ENCODE measurements at regions not wholly inside any gene's neighbourhood (a gene's known extent, or its start where the extent isn't known, plus 50 kb on each side); places are given as distances from the start of the nearest gene placed in this dataset.
"Not testable (repeated sequence)": the region's sequence is repeated elsewhere in the genome, so short reads cannot be mapped to it uniquely, and the experiment has no call there.

DNA sequence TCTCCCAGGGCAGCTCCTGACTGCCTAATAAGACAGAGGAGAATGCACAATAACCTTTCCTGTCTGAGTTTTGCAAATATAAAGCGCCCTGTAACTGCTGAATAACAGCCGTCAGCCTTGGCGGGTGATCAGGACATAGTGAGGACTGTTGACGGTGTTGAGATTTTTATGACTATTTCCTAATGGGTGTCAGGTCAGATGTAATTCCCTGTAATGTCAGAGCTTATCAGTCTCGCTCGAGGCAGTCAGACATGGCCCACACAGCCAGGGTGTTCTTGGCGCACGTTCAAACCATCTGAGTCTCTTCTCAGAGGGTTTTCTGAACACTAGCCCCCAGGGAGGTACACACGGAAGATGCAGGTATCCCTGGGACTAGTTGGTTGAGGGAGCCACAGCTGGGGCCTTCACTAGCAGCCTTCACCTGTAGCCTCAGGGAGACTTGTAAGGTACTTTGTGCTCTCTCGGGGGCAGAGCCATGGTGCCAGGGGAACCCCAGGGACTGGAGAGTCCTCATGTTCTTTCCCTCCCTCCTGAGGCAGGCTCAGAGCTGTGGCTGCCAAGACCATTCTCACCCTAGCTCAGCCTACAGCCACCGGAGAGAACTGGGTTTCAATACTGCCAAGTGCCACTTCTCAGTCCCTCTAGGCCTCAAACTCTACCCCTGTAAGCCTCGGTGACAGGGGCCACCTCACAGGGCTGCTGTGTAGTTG lies 213.1 kb downstream of the UQCRFS1 start:
- H3K36me3 ChIP-seq (ENCODE audit: insufficient read depth, low read length): no peaks in the 10 kb centered on the region
- intact Hi-C loops (cut with micrococcal nuclease): no loop called here
- H3K27ac ChIP-seq (ENCODE audit: low read depth, low read length): no peak overlapping the region
- Mint-ChIP-seq H3K36me3 (peaks cover 0 to 3% of the 10 kb centered on the region in 2 donors), H3K27me3 (peaks cover 0 to 6% of the 10 kb centered on the region in 2 donors), H3K27ac (no peak overlapping the region), H3K4me1 (no peaks in the 10 kb centered on the region), H3K4me3 (no peak overlapping the region), H3K9me3 (peaks cover 0 to 39% (median 10%) of the 10 kb centered on the region in 8 donors)
- POLR2A ChIA-PET (ENCODE audit: partially characterized antibody): no interaction called here
- DNase-seq: no peak
- no peaks in the 10 kb centered on the region for H3K9me3 ChIP-seq (ENCODE audit: control insufficient read depth in 1 of 2, low read length in 2 of 2)
- H3K4me1 ChIP-seq (ENCODE audit: insufficient read depth, low read length): no peaks in the 10 kb centered on the region
- CTCF ChIA-PET (ENCODE audit: partially characterized antibody): no interaction called here
- no peak overlapping the region for H3K4me3 ChIP-seq (ENCODE audit: low read length in 2 of 2)
- no peaks in the 10 kb centered on the region for H3K27me3 ChIP-seq (ENCODE audit: insufficient read depth, low read length)

DNA sequence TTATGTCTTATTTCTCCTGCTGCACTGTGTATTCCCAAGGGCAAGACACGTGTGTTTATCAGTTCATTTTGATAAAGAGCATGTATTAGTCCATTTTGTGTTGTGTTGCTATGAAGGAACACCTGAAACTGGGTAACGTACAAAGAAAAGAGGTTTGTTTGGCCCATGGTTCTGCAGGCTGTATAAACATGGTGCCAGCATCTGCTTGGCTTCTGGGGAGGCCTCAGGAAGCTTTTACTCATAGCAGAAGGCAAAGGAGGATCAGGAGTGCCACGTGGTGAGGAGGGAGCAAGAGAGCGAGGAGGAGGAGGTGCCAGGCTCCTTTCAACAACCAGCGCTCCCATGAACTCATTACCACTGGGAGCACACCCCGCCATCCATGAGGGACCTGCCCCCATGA lies 214.0 kb downstream of the UQCRFS1 start:
- no peak overlapping the region for H3K4me3 ChIP-seq (ENCODE audit: low read length in 2 of 2)
- H3K27ac Mint-ChIP-seq: no peak overlapping the region
- H3K9me3 Mint-ChIP-seq: peaks cover 3 to 48% (median 13%) of the 10 kb centered on the region in 8 donors
- H3K27me3 ChIP-seq (ENCODE audit: insufficient read depth, low read length): no peaks in the 10 kb centered on the region
- H3K4me1 ChIP-seq (ENCODE audit: insufficient read depth, low read length): no peaks in the 10 kb centered on the region
- peaks cover 0 to 3% of the 10 kb centered on the region in 2 donors for H3K36me3 Mint-ChIP-seq
- no peaks in the 10 kb centered on the region for H3K4me1 Mint-ChIP-seq
- no peak overlapping the region for H3K27ac ChIP-seq (ENCODE audit: low read depth, low read length)
- DNase-seq: no peak
- POLR2A ChIA-PET (ENCODE audit: partially characterized antibody): no interaction called here
- H3K4me3 Mint-ChIP-seq: no peak overlapping the region
- CTCF ChIA-PET (ENCODE audit: partially characterized antibody): no interaction called here
- no peaks in the 10 kb centered on the region for H3K36me3 ChIP-seq (ENCODE audit: insufficient read depth, low read length)
- H3K27me3 Mint-ChIP-seq: peaks cover 0 to 6% of the 10 kb centered on the region in 2 donors
- intact Hi-C loops (cut with micrococcal nuclease): no loop called here
- H3K9me3 ChIP-seq (ENCODE audit: control insufficient read depth in 1 of 2, low read length in 2 of 2): no peaks in the 10 kb centered on the region

DNA sequence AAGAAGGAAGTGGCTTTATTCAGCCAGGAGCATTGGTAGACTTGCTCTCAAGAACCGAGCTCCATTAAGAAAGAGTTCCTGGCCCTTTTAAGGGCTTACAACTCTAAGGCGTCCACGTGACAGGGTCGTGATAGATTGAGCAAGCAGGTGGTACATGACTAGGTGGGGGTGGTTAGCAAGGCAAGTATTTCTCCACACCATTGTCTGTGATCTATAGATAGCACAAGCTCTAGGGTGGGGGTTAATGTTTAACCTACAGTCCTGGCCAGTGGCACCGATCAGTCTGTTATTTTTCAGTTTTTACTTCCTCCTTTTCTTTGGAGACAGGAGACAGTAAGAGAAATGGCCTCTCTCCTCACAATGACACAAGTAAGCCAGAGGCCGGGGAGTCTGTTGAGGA lies 215.1 kb downstream of the UQCRFS1 start:
- H3K27ac ChIP-seq (ENCODE audit: low read depth, low read length); DNase-seq; H3K27ac Mint-ChIP-seq; H3K27me3 Mint-ChIP-seq; H3K4me3 ChIP-seq (ENCODE audit: low read length in 2 of 2); H3K4me1 ChIP-seq (ENCODE audit: insufficient read depth, low read length); POLR2A ChIA-PET (ENCODE audit: partially characterized antibody); H3K36me3 Mint-ChIP-seq; H3K27me3 ChIP-seq (ENCODE audit: insufficient read depth, low read length); intact Hi-C loops (cut with micrococcal nuclease); H3K9me3 ChIP-seq (ENCODE audit: control insufficient read depth in 1 of 2, low read length in 2 of 2); H3K36me3 ChIP-seq (ENCODE audit: insufficient read depth, low read length); H3K4me1 Mint-ChIP-seq; CTCF ChIA-PET (ENCODE audit: partially characterized antibody): not testable (repeated sequence)
- Mint-ChIP-seq H3K4me3 (peak overlapping the region in 1 of 8 donors; percentile 42), H3K9me3 (peaks cover 3 to 59% (median 19%) of the 10 kb centered on the region in 8 donors)

- H3K4me1 ChIP-seq (ENCODE audit: insufficient read depth, low read length): no peaks in the 10 kb centered on the region
- intact Hi-C loops (cut with micrococcal nuclease): no loop called here
- H3K27ac ChIP-seq (ENCODE audit: low read depth, low read length): no peak overlapping the region
- Mint-ChIP-seq H3K9me3 (peaks cover 0 to 39% (median 16%) of the 10 kb centered on the region in 8 donors), H3K36me3 (peaks cover 0 to 3% of the 10 kb centered on the region in 2 donors), H3K4me3 (no peak overlapping the region), H3K4me1 (no peaks in the 10 kb centered on the region), H3K27ac (no peak overlapping the region), H3K27me3 (peaks cover 0 to 2% of the 10 kb centered on the region in 2 donors)
- POLR2A ChIA-PET (ENCODE audit: partially characterized antibody): no interaction called here
- no peaks in the 10 kb centered on the region for H3K27me3 ChIP-seq (ENCODE audit: insufficient read depth, low read length)
- peaks cover 0 to 5% of the 10 kb centered on the region in 2 donors for H3K9me3 ChIP-seq (ENCODE audit: control insufficient read depth in 1 of 2, low read length in 2 of 2)
- H3K36me3 ChIP-seq (ENCODE audit: insufficient read depth, low read length): no peaks in the 10 kb centered on the region
- CTCF ChIA-PET (ENCODE audit: partially characterized antibody): no interaction called here
- no peak overlapping the region for H3K4me3 ChIP-seq (ENCODE audit: low read length in 2 of 2)
- DNase-seq: no peak
Measured at GRCh38 chr19:28990522-28990921, 222.4 kb downstream of the UQCRFS1 start.

DNA sequence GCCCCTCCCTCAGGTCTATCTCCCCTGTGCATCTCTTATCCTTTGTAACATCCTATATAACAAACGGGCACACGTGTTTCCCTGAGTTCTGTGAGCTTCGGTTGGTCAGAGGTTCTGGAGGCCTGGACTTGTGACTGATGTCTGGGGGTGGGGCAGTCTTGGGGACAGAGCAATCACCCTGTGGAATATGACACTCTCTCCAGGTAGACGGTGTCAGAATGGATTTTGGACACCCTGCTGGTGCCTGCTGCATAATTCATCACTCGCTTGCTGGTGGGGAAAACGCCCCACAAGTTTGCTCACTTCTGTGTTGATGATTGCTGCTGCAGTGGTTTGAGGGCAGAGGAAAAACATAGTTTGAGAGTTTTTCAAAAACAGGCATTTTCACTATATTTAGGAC lies 223.2 kb downstream of the UQCRFS1 start:
- Histone ChIP-seq H3K36me3 (ENCODE audit: insufficient read depth, low read length) (no peaks in the 10 kb centered on the region), H3K4me1 (ENCODE audit: insufficient read depth, low read length) (no peaks in the 10 kb centered on the region), H3K4me3 (ENCODE audit: low read length in 2 of 2) (no peak overlapping the region), H3K27ac (ENCODE audit: low read depth, low read length) (no peak overlapping the region), H3K9me3 (ENCODE audit: control insufficient read depth in 1 of 2, low read length in 2 of 2) (peaks cover 0 to 5% of the 10 kb centered on the region in 2 donors), H3K27me3 (ENCODE audit: insufficient read depth, low read length) (no peaks in the 10 kb centered on the region)
- Mint-ChIP-seq H3K4me3 (no peak overlapping the region), H3K27ac (no peak overlapping the region), H3K36me3 (peaks cover 0 to 3% of the 10 kb centered on the region in 2 donors), H3K4me1 (no peaks in the 10 kb centered on the region), H3K27me3 (peaks cover 0 to 2% of the 10 kb centered on the region in 2 donors), H3K9me3 (peaks cover 0 to 31% (median 16%) of the 10 kb centered on the region in 8 donors)
- intact Hi-C loops (cut with micrococcal nuclease): no loop called here
- ChIA-PET CTCF (ENCODE audit: partially characterized antibody) (no interaction called here), POLR2A (ENCODE audit: partially characterized antibody) (no interaction called here)
- no peak for DNase-seq

DNA sequence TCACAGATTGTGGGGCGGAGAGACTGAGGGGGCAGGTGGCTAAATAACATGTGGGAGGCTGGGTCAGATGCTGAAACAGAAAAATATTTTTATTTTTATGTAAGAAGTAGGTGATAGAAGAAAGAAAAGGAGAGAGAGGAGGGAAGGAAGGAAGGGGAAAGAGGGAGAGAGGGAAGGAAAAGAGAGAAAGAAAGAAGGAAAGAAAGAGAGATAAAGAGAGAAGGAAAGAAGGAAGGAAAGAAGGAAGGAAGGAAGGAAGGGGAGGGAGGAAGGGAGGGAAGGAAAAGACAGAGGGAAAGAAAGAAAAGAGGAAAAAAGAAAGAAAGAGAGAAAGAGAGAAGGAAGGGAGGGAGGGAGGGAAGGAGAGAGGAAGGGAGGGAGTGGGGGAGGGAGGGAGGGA lies 224.9 kb downstream of the UQCRFS1 start:
- no peak overlapping the region for H3K4me3 Mint-ChIP-seq
- no peaks in the 10 kb centered on the region for H3K9me3 ChIP-seq (ENCODE audit: control insufficient read depth in 1 of 2, low read length in 2 of 2)

GRCh38 chr19:28987177-28987576 lies 225.8 kb downstream of the UQCRFS1 start:
- Histone ChIP-seq H3K27me3 (ENCODE audit: insufficient read depth, low read length) (no peaks in the 10 kb centered on the region), H3K36me3 (ENCODE audit: insufficient read depth, low read length) (no peaks in the 10 kb centered on the region), H3K4me1 (ENCODE audit: insufficient read depth, low read length) (no peaks in the 10 kb centered on the region), H3K9me3 (ENCODE audit: control insufficient read depth in 1 of 2, low read length in 2 of 2) (no peaks in the 10 kb centered on the region), H3K4me3 (ENCODE audit: low read length in 2 of 2) (no peak overlapping the region), H3K27ac (ENCODE audit: low read depth, low read length) (no peak overlapping the region)
- peak overlapping the region in 1 of 8 donors; percentile 17 for H3K4me3 Mint-ChIP-seq
- H3K4me1 Mint-ChIP-seq: no peaks in the 10 kb centered on the region
- no peaks in the 10 kb centered on the region for H3K36me3 Mint-ChIP-seq
- ChIA-PET POLR2A (ENCODE audit: partially characterized antibody) (no interaction called here), CTCF (ENCODE audit: partially characterized antibody) (no interaction called here)
- peaks cover 0 to 8% of the 10 kb centered on the region in 2 donors for H3K27me3 Mint-ChIP-seq
- DNase-seq: no peak
- H3K27ac Mint-ChIP-seq: no peak overlapping the region
- intact Hi-C loops (cut with micrococcal nuclease): no loop called here
- H3K9me3 Mint-ChIP-seq: peaks cover 0 to 7% (median 2%) of the 10 kb centered on the region in 8 donors

More for the DNA sequence above, 224.9 kb downstream of the UQCRFS1 start:
- intact Hi-C loops (cut with micrococcal nuclease): no loop called here
- Histone ChIP-seq H3K4me3 (ENCODE audit: low read length in 2 of 2) (no peak overlapping the region), H3K36me3 (ENCODE audit: insufficient read depth, low read length) (no peaks in the 10 kb centered on the region), H3K27ac (ENCODE audit: low read depth, low read length) (no peak overlapping the region), H3K27me3 (ENCODE audit: insufficient read depth, low read length) (no peaks in the 10 kb centered on the region), H3K4me1 (ENCODE audit: insufficient read depth, low read length) (no peaks in the 10 kb centered on the region)
- peaks cover 0 to 6% of the 10 kb centered on the region in 2 donors for H3K27me3 Mint-ChIP-seq
- ChIA-PET POLR2A (ENCODE audit: partially characterized antibody) (no interaction called here), CTCF (ENCODE audit: partially characterized antibody) (no interaction called here)
- no peak for DNase-seq
- H3K9me3 Mint-ChIP-seq: peaks cover 0 to 15% (median 3%) of the 10 kb centered on the region in 8 donors
- no peaks in the 10 kb centered on the region for H3K4me1 Mint-ChIP-seq
- peaks cover 0 to 3% of the 10 kb centered on the region in 2 donors for H3K36me3 Mint-ChIP-seq
- H3K27ac Mint-ChIP-seq: no peak overlapping the region
